HG02588 (cell line): ENCODE measurements at regions not wholly inside any gene's neighbourhood (a gene's known extent, or its start where the extent isn't known, plus 50 kb on each side); places are given as distances from the start of the nearest gene placed in this dataset.
"Not testable (repeated sequence)": the region's sequence is repeated elsewhere in the genome, so short reads cannot be mapped to it uniquely, and the experiment has no call there.

ENCODE experiments used
- ATAC-seq: cut with Tn5 transposase; IDR thresholded peaks from one replicate; pipeline ENCODE4 v1.9.1; 2021; ENCODE audit warnings: mild to moderate bottlenecking, moderate library complexity; ENCODE audit not compliant: unreplicated experiment

DNA sequence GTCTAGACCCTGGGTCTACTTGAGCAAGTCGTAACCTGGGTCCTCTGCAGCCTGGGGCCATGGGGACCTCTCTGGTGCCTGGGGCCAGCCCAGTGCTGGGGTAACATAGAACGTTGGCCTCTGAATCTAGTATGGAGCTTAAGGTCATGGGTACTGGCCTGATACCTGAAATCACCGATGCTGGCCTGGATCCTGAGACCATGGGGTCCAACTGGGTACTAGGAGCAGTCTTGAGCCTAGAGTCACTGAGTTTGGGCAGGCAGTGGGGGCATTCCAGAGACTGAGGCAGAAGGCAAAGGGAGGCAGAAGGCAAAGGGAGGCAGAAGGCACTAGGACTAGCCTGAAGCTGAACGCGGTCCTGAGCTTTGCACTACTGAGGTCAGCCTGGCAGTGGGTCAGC lies 1121.1 kb upstream of the PRR20A start:
- no peak for ATAC-seq

GRCh38 chr13:56020425-56020824 lies 1120.3 kb upstream of the PRR20A start:
- no peak for ATAC-seq

GRCh38 chr13:56039992-56040391 lies 1100.7 kb upstream of the PRR20A start:
- ATAC-seq: no peak

GRCh38 chr13:56066321-56066720 lies 1074.4 kb upstream of the PRR20A start:
- no peak for ATAC-seq

- ATAC-seq: no peak
Measured at GRCh38 chr13:56102641-56103040, 1038.1 kb upstream of the PRR20A start.

DNA sequence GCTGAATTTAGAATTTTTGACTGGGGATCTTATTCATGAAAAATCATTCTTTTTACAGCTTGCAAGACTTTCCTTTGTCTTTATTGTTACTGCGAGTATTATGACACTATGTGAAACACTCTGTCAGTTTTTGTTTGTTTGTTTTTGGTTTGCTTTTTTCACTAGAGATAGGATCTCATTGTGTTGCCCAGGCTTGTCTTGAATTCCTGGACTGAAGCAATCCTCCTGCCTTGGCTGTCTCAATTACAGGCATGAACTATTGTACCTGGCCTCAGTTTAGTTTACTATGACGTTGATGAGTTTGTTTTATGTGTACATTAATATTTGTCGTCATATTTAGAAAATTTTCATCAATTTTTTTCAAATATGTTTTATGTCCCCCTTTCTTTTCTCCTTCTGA lies 1030.0 kb upstream of the PRR20A start:
- no peak for ATAC-seq

GRCh38 chr13:56134524-56134923 lies 1006.2 kb upstream of the PRR20A start:
- no peak for ATAC-seq

DNA sequence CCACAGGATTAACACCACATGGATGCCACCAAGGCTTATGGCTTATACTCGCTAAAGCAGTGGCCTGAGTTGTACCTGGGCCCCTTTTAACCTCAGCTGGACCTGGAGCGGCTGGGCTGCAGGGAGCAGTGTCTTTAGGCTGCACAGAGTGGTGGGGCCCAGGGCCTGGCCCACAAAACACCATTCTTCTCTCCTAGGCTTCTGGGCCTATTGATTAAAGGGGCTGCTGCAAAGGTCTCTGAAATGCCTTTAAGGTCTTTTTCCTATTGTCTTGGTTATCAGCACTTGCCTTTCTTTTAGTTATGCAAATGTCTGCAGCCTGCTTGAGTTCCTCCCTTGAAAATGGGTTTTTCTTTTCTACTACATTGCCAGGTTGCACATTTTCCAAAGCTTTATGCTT lies 973.9 kb upstream of the PRR20A start:
- ATAC-seq: no peak

- ATAC-seq: no peak
Measured at GRCh38 chr13:56168581-56168980, 972.1 kb upstream of the PRR20A start.

DNA sequence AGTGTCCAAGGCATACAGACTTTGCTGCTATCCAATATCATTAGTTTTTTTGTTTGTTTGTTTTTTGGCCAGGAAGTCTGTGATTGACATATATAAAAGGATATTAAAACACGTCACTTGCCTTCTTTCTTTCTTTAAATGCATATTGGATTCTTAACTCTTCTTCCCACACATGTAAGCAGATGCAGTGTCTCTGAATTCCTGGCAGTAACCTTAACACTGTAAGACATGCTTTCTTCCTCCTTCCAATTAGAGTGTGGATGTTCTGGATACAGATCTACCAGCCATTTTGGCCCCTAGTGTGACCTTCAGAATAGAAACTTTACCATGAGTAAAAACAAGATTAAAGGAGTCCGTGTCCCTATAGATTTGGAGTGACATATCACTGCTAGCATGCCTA lies 967.4 kb upstream of the PRR20A start:
- no peak for ATAC-seq

DNA sequence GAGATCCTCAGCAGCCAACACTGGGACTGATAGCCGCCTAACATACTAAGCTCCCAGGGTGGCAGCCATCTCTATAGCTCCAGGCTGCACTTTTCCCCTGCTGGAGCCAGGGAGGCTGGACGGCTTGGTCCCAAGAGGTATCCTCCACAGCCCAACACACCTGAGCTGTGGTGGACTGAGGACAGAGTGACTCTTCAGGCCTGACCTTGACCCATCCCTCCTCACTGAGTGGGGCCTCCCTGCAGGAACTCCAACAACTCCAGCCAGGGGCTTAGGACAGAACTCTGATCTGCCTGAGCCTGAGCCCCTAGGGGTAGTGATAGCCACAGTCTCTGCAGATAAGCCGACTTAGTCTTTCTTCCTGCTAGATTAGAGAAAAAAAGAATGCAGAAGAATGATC lies 958.1 kb upstream of the PRR20A start:
- ATAC-seq: no peak

GRCh38 chr13:56187331-56187730 lies 953.4 kb upstream of the PRR20A start:
- ATAC-seq: no peak

DNA sequence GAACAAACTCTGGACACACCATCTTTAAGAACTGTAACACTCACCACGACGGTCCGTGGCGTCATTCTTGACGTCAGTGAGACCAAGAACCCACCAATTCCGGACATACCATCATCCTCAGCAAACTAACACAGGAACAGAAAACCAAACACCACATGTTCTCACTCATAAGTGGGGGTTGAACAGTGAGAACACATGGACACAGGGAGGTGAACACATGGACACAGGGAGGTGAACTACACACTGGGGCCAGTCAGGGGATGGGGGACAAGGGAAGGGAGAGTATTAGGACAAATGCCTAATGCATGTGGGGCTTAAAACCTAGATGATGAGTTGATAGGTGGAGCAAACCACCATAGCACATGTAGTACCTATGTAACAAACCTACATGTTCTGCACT lies 952.1 kb upstream of the PRR20A start:
- ATAC-seq: not testable (repeated sequence)

GRCh38 chr13:56189439-56189838 lies 951.3 kb upstream of the PRR20A start:
- ATAC-seq: no peak

DNA sequence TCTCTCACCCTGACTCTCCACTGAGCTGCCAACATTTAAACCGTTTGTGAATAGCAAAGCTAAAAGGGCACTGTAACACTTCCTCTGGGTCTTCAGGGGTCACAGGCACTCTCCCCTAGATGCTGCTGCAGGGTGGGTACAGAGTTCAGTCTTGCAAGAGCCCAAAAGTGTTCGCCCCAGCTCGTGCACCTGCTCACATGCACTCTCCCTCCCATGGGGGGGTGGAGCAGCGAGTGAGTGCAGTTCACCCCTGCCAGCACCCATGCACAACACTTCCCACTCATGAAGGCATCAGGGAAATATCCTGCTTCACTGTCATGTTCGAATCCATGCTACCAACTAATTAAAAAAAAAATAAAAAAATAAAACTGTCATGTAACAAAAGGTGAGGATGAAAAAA lies 950.7 kb upstream of the PRR20A start:
- ATAC-seq: no peak

DNA sequence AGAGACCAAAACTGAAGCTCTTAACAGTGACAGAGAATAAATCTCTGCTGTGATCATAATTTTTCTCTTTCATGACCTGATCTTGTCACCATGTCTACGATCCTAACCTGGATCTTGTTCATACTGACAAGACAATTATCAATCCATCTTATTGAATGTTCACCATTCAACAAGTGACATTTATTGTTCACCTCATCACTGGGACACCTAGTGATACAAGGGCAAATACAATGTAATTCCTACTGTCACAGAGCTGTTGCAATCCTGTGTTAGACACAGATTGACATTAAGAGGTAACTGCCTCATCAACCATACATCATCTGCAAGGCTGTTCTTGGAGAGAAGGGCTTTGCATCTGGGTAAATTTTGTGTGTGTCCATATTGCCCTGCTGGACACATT lies 942.4 kb upstream of the PRR20A start:
- ATAC-seq: no peak

DNA sequence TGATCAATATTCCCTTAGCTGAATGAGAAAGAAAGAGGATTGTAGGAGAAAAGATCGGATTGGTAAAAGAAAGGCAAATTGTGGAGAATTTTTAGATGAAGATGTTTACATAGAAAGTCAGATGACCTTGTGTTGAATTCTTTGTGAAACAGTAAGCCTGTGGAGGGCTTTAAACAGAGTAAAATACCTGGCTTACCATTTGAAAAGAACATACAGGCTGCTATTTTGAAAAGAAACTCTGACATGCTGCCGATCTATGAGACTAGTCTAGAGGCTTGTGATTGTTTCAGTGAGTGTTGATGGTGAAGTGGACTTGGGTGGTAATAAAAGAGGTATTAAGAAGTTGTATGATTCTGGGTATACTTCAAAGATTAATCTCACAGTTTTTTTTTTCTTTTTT lies 938.9 kb upstream of the PRR20A start:
- ATAC-seq: no peak

DNA sequence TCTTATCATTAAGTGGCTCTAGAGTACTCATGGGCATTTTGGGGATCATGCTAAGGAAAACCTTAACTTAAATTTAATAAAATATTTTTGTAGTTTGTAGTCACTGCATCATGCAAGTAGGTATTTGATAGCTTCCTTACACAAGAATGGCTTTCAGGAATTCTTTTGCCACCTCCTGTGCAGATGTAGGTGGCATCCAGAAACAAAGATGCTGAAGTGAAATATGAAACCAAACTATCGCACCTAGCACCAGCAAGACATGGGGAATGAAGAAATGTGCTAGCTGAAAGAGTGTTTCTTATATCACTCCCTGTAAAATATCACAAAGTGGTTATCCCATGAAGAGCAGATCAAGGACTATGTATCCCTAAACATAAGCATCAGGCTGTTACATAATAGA lies 924.5 kb upstream of the PRR20A start:
- no peak for ATAC-seq

DNA sequence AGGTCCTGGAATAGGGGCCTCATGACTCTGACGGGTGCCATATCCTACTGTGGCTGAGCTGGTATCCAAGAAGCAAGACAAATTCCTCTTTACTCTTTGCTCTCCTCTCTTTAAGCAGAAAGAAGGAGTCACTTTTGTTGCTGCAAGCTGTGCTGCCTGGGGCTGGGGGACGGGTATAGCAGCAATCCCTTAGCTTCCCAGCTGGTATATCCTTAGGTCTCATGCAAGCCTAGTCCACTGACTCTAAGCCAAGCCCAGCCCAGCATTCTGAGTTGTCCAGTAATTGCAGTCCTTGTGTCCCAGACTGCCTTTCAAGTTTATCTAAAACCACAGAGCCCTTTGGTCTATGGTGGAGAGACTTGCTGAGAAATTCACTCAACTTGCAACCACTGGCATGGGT lies 893.0 kb upstream of the PRR20A start:
- no peak for ATAC-seq

DNA sequence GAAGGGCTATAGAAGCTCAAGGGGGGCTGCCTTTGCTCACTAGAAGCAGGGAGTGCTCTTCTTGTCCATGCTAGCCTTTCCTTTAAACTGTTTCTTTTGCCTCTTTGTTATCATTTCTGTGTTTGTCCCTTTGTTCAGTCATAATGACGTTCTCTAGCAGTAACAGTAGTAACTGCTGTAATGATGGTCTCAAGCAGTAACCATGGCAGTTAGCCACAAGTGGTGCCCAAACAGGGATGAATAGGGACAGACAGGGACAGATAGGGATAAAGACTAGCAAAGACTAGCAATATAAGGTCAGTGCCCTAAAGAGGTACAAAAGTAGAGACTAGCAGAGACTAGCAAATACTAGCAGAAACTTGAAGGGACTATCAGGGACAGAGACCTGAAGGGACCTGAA lies 869.0 kb upstream of the PRR20A start:
- no peak for ATAC-seq

GRCh38 chr13:56283262-56283828 lies 857.4 kb upstream of the PRR20A start:
- ATAC-seq: no peak

GRCh38 chr13:56299650-56300049 lies 841.1 kb upstream of the PRR20A start:
- ATAC-seq: no peak

DNA sequence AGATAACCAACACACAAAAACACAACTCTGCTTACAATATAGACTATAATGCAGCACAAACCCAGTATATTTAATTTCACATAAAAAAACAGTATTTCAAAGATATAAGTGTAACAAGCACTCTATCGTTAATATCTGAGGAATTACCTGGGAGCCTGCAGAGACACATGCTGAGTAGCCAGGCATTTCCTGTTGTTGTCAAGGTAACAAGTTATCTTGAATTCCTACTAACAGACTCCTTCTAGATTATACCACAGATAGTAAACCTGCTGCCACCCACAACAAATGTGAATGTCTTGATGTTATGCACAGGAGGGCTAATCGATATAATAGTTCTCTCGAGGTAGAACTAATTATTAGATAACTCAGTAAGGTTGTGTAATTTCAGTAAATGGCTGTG lies 826.0 kb upstream of the PRR20A start:
- ATAC-seq: no peak

- ATAC-seq: no peak
Measured at GRCh38 chr13:56317841-56318240, 822.9 kb upstream of the PRR20A start.
